Gastroesophageal sphincter (tissue), 4 donors: ENCODE measurements at regions not wholly inside any gene's neighbourhood (a gene's known extent, or its start where the extent isn't known, plus 50 kb on each side); places are given as distances from the start of the nearest gene placed in this dataset.
"Not testable (repeated sequence)": the region's sequence is repeated elsewhere in the genome, so short reads cannot be mapped to it uniquely, and the experiment has no call there.

Experiments used
- ATAC-seq: fragments of 150-250 bp; one replicate; pipeline ENCODE4 v1.9.1; 2016; ENCODE audit warnings: mild to moderate bottlenecking, moderate library complexity
- H3K27ac ChIP-seq, 4 donors: fragments of 200-600 bp; sonication (generic) in 3 of 4; 1 replicate in 3 of 4; 2 replicates in 1 of 4; pipeline ENCODE4 v1.5.1; 2016 to 2019
- H3K27me3 ChIP-seq: fragments of 200-600 bp; sonication (generic); one replicate; pipeline ENCODE4 v1.5.1; 2019
- H3K36me3 ChIP-seq, 2 donors: fragments of 200-600 bp; sonication (generic); one replicate each; pipeline ENCODE4 v1.5.1; 2019; ENCODE audit warnings: control low read depth in 1 of 2
- H3K4me1 ChIP-seq, 3 donors: fragments of 200-600 bp; sonication (generic); 1 replicate in 2 of 3; 2 replicates in 1 of 3; pipeline ENCODE4 v1.5.1; 2016 to 2019; ENCODE audit warnings: control low read depth in 2 of 3
- H3K4me3 ChIP-seq, 2 donors: fragments of 200-600 bp; sonication (generic); one replicate each; pipeline ENCODE4 v1.5.1; 2019; ENCODE audit warnings: mild to moderate bottlenecking in 1 of 2, moderate library complexity in 1 of 2
- H3K9me3 ChIP-seq, 3 donors: fragments of 200-600 bp; sonication (generic); one replicate each; pipeline ENCODE4 v1.5.1; 2017 to 2019; ENCODE audit warnings: control low read depth in 2 of 3
- EP300 ChIP-seq: sonication (generic); formaldehyde crosslinking; IDR thresholded peaks from one replicate; pipeline ENCODE4 v1.6.1; 2017; ENCODE audit warnings: antibody characterized with exemption, mild to moderate bottlenecking
- POLR2A ChIP-seq, 2 donors: fragments of 450-650 bp; IDR thresholded peaks; one replicate each; pipeline ENCODE4 v1.6.1; 2017; ENCODE audit warnings: antibody characterized with exemption in 2 of 2, mild to moderate bottlenecking in 2 of 2, moderate library complexity in 1 of 2
- POLR2AphosphoS5 ChIP-seq: sonication (generic); formaldehyde crosslinking; IDR thresholded peaks from one replicate; pipeline ENCODE4 v1.6.1; 2017; ENCODE audit warnings: antibody characterized with exemption
- WGBS, 2 donors: methylation state at CpG; one replicate each; pipeline ENCODE4 v1.1.5; 2018; ENCODE audit warnings: low coverage in 1 of 2; 5-methylcytosine and 5-hydroxymethylcytosine counted together
- TF ChIP-seq, protein P1 (sequence below), 4 experiments: fragments of 200-600 bp in 2 of 4; fragments of 450-650 bp in 2 of 4; sonication (generic) in 1 of 4; IDR thresholded peaks; one replicate each; pipeline ENCODE4 v1.5.1; 2017 to 2019; ENCODE audit warnings: antibody characterized with exemption in 4 of 4, mild to moderate bottlenecking in 2 of 4, moderate library complexity in 2 of 4

DNA sequence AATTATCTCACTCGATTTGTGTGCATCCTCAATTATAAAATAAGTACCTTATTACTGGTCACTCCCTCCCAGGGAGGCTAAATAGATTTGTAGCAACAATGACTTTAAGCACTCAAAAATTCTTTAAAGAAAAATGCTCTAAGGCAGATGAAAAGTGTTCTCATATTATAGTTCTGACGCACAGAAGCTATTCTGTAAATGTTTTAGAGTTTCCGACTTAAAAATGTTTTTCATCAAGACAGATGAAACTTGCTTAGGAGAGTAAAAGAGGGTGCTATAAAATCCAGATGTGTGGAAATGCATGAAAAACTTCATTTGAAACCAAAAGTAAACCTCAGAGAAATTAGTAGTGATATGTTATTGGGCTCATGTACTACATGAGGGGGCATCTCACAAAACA, 398.4 kb upstream of the KCNMB2 start:
- Histone ChIP-seq H3K27ac (no peak overlapping the region), H3K36me3 (no peaks in the 10 kb centered on the region), H3K4me3 (no peak overlapping the region), H3K9me3 (no peaks in the 10 kb centered on the region), H3K4me1 (peaks cover 0 to 7% (median 7%) of the 10 kb centered on the region in 3 donors), H3K27me3 (no peaks in the 10 kb centered on the region)
- 68 to 87% methylated on average over 3 of the region's 3 CpGs for WGBS, 2 donors
- no peak for ATAC-seq
- TF ChIP-seq POLR2A (IDR thresholded peaks at IDR 0.05) = no peak
- TF ChIP-seq EP300 = no peak
- no peak for TF ChIP-seq POLR2AphosphoS5
- TF ChIP-seq, protein P1, sequence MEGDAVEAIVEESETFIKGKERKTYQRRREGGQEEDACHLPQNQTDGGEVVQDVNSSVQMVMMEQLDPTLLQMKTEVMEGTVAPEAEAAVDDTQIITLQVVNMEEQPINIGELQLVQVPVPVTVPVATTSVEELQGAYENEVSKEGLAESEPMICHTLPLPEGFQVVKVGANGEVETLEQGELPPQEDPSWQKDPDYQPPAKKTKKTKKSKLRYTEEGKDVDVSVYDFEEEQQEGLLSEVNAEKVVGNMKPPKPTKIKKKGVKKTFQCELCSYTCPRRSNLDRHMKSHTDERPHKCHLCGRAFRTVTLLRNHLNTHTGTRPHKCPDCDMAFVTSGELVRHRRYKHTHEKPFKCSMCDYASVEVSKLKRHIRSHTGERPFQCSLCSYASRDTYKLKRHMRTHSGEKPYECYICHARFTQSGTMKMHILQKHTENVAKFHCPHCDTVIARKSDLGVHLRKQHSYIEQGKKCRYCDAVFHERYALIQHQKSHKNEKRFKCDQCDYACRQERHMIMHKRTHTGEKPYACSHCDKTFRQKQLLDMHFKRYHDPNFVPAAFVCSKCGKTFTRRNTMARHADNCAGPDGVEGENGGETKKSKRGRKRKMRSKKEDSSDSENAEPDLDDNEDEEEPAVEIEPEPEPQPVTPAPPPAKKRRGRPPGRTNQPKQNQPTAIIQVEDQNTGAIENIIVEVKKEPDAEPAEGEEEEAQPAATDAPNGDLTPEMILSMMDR (IDR thresholded peaks at IDR 0.05) = no peak

- no peaks in the 10 kb centered on the region for H3K36me3 ChIP-seq
- no peak overlapping the region for H3K4me3 ChIP-seq
- no peaks in the 10 kb centered on the region for H3K9me3 ChIP-seq
- H3K27me3 ChIP-seq = no peaks in the 10 kb centered on the region
- ATAC-seq = no peak
- peaks cover 0 to 7% (median 7%) of the 10 kb centered on the region in 3 donors for H3K4me1 ChIP-seq
- TF ChIP-seq POLR2AphosphoS5 (no peak), POLR2A (IDR thresholded peaks at IDR 0.05) (no peak), EP300 (no peak)
- TF ChIP-seq, protein P1 (IDR thresholded peaks at IDR 0.05) = no peak
- H3K27ac ChIP-seq = no peak overlapping the region
Observed at GRCh38 chr3:178139116-178139515, 397.1 kb upstream of the KCNMB2 start.

DNA sequence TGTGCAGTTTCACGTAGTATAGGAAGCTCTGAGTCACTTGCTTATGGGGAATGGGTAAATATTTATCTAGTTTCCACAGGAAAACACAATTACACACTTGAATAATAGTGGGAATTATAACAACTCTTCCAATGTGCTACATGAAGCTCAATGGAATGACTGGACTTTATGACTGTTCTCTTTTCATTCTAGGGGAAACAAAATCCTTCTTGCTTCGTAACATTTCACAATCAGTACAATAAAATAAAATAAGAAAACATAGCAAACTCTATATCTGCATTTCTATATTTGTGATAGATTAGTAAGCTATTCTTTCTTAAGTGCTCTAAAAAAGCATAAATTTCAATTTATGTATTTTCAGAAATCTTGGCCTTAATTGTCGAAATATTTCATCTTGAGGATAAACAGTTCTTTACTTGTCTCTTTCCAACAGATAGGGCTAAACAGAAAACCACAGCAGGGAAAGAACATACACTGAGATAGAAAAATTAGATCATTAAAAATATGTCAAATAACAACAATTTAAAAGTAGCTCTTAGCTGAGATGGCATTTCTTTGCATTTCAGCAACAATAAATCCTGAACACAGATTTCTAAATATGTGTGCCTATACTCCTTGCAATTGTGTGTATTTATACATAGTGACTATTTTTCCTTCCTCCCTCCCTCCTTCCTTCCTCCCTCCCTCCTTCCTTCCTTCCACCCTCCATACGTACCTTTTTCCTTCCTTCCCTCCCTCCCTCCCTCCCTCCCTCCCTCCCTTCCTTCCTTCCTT, 395.5 kb upstream of the KCNMB2 start:
- 69 to 84% methylated on average over 3 of the region's 4 CpGs for WGBS, 2 donors
- TF ChIP-seq EP300 (no peak), POLR2A (IDR thresholded peaks at IDR 0.05) (no peak), POLR2AphosphoS5 (no peak)
- TF ChIP-seq, protein P1 (IDR thresholded peaks at IDR 0.05) = no peak
- Histone ChIP-seq H3K4me1 (peaks cover 0 to 7% (median 7%) of the 10 kb centered on the region in 3 donors), H3K9me3 (no peaks in the 10 kb centered on the region), H3K4me3 (no peak overlapping the region), H3K27ac (no peak overlapping the region), H3K36me3 (no peaks in the 10 kb centered on the region), H3K27me3 (no peaks in the 10 kb centered on the region)
- ATAC-seq = no peak

DNA sequence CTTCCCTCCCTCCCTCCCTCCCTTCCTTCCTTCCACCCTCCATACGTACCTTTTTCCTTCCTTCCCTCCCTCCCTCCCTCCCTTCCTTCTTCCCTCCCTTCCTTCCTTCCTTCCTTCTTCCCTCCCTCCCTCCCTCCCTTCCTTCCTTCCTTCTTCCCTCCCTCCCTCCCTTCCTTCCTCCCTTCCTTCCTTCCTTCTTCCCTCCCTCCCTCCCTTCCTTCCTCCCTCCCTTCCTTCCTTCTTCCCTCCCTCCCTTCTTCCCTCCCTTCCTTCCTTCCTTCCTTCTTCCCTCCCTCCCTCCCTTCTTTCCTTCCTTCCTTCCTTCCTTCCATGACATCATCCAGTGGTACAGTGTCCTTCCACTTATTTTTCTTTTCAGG, 394.9 kb upstream of the KCNMB2 start:
- WGBS, 2 donors = no CpG with 5 or more reads among the region's 1 CpG

GRCh38 chr3:178146406-178146831, 389.8 kb upstream of the KCNMB2 start:
- Histone ChIP-seq H3K9me3 (no peaks in the 10 kb centered on the region), H3K4me3 (no peak overlapping the region), H3K27ac (no peak overlapping the region), H3K36me3 (no peaks in the 10 kb centered on the region), H3K4me1 (no peaks in the 10 kb centered on the region), H3K27me3 (no peaks in the 10 kb centered on the region)
- no peak for ATAC-seq
- no peak for TF ChIP-seq EP300
- no peak for TF ChIP-seq POLR2A (IDR thresholded peaks at IDR 0.05)
- no peak for TF ChIP-seq POLR2AphosphoS5
- TF ChIP-seq, protein P1 (IDR thresholded peaks at IDR 0.05) = no peak

More for the DNA sequence above, 394.9 kb upstream of the KCNMB2 start:
- H3K36me3 ChIP-seq, H3K27ac ChIP-seq, ATAC-seq, H3K9me3 ChIP-seq, H3K27me3 ChIP-seq, H3K4me3 ChIP-seq, H3K4me1 ChIP-seq: not testable (repeated sequence)
